Panc1 (cell line): ENCODE measurements at regions not wholly inside any gene's neighbourhood (a gene's known extent, or its start where the extent isn't known, plus 50 kb on each side); places are given as distances from the start of the nearest gene placed in this dataset.

ENCODE experiments used
- CTCF ChIP-seq: fragments of 450-650 bp; IDR thresholded peaks from 2 replicates; pipeline ENCODE4 v1.5.1; 2017; ENCODE audit warnings: mild to moderate bottlenecking
- POLR2AphosphoS5 ChIP-seq: IDR thresholded peaks from 2 replicates; pipeline ENCODE4 v1.6.1; 2012; ENCODE audit warnings: mild to moderate bottlenecking, low read depth, low read length, moderate library complexity
- SIN3A ChIP-seq: IDR thresholded peaks from 2 replicates; pipeline ENCODE4 v1.6.1; 2012; ENCODE audit warnings: low read depth, mild to moderate bottlenecking, low read length, moderate library complexity, borderline replicate concordance; ENCODE audit not compliant: insufficient read depth
- TCF7L2 ChIP-seq: IDR thresholded peaks from 2 replicates; pipeline ENCODE4 v1.6.1; 2011; ENCODE audit warnings: mild to moderate bottlenecking, low read depth, low read length, inconsistent platforms

- TF ChIP-seq CTCF (no peak), TCF7L2 (no peak), POLR2AphosphoS5 (no peak), SIN3A (no peak)
Observed at GRCh38 chr5:4518903-4519672, 621.0 kb upstream of the ADAMTS16 start.
